Neural cell (in vitro differentiated cells): ENCODE measurements at regions not wholly inside any gene's neighbourhood (a gene's known extent, or its start where the extent isn't known, plus 50 kb on each side); places are given as distances from the start of the nearest gene placed in this dataset.

Experiments
- H2AFZ ChIP-seq: fragments of 200-600, 300-800 bp; sonication (generic), shearing (Covaris generic); 2 replicates; pipeline ENCODE4 v1.6.0; 2014; ENCODE audit warnings: low read depth, mild to moderate bottlenecking, antibody characterized with exemption, low read length, moderate library complexity
- H3F3A ChIP-seq: fragments of 200-600 bp; shearing (Covaris generic); 2 replicates; pipeline ENCODE4 v1.6.1; 2016; ENCODE audit warnings: mild to moderate bottlenecking, moderate library complexity, mixed read lengths, antibody characterized with exemption, low read length; ENCODE audit not compliant: insufficient read depth, poor library complexity, severe bottlenecking
- H3K27ac ChIP-seq: fragments of 200-600, 300-800 bp; sonication (generic), shearing (Covaris generic); 2 replicates; pipeline ENCODE4 v1.5.1; 2014; ENCODE audit warnings: mild to moderate bottlenecking, low read length, moderate library complexity
- H3K27me3 ChIP-seq: fragments of 300-800, 200-600 bp; sonication (generic), shearing (Covaris generic); 2 replicates; pipeline ENCODE4 v1.6.0; 2014; ENCODE audit warnings: mild to moderate bottlenecking, low read depth, low read length, moderate library complexity; ENCODE audit not compliant: insufficient read depth
- H3K36me3 ChIP-seq: fragments of 300-800, 200-600 bp; sonication (generic), shearing (Covaris generic); 2 replicates; pipeline ENCODE4 v1.5.1; 2014; ENCODE audit warnings: mild to moderate bottlenecking, antibody characterized with exemption, low read length, moderate library complexity; ENCODE audit not compliant: insufficient read depth
- H3K4me2 ChIP-seq: fragments of 300-800, 200-600 bp; sonication (generic), shearing (Covaris generic); 2 replicates; pipeline ENCODE4 v1.6.0; 2014; ENCODE audit warnings: mild to moderate bottlenecking, low read length
- H3K4me3 ChIP-seq: fragments of 300-800, 200-600 bp; sonication (generic), shearing (Covaris generic); 2 replicates; pipeline ENCODE4 v1.5.1; 2014; ENCODE audit warnings: mild to moderate bottlenecking, low read length, moderate library complexity
- H3K79me2 ChIP-seq: fragments of 200-600 bp; shearing (Covaris generic); replicated peaks from 2 replicates; pipeline ENCODE4 v1.6.0; 2014; ENCODE audit warnings: mild to moderate bottlenecking, low read length, moderate library complexity; ENCODE audit not compliant: insufficient read depth
- H3K9ac ChIP-seq: fragments of 300-800, 200-600 bp; sonication (generic), shearing (Covaris generic); 2 replicates; pipeline ENCODE4 v1.6.1; 2016; ENCODE audit warnings: mild to moderate bottlenecking, low read length, mixed read lengths
- H3K9me2 ChIP-seq: fragments of 200-600 bp; shearing (Covaris generic); 2 replicates; pipeline ENCODE4 v1.6.1; 2016; ENCODE audit warnings: mild to moderate bottlenecking, low read length, mixed read lengths; ENCODE audit not compliant: insufficient read depth
- H3K9me3 ChIP-seq: fragments of 200-600, 300-800 bp; sonication (generic), shearing (Covaris generic); 2 replicates; pipeline ENCODE4 v1.6.1; 2016; ENCODE audit warnings: mild to moderate bottlenecking, mixed run types, low read length, moderate library complexity, mixed read lengths
- H4K20me1 ChIP-seq: fragments of 200-600 bp; shearing (Covaris generic); 2 replicates; pipeline ENCODE4 v1.6.1; 2016; ENCODE audit warnings: mild to moderate bottlenecking, mixed run types; ENCODE audit not compliant: insufficient read depth
- CTCF ChIP-seq: fragments of 450-650 bp; IDR thresholded peaks from 2 replicates; pipeline ENCODE4 v1.5.1; 2014; ENCODE audit warnings: antibody characterized with exemption, mild to moderate bottlenecking, moderate library complexity; ENCODE audit not compliant: poor library complexity, severe bottlenecking
- EP300 ChIP-seq: fragments of 450-650 bp; conservative IDR thresholded peaks from 2 replicates; pipeline ENCODE4 v1.6.1; 2014; ENCODE audit warnings: antibody characterized with exemption, mild to moderate bottlenecking, moderate library complexity; ENCODE audit not compliant: poor library complexity, severe bottlenecking
- EZH2 ChIP-seq: fragments of 200-600, 300-800 bp; shearing (Covaris generic), sonication (generic); IDR thresholded peaks from 2 replicates; pipeline ENCODE4 v1.6.1; 2014; ENCODE audit warnings: antibody characterized with exemption, low read length, borderline replicate concordance, mild to moderate bottlenecking; ENCODE audit not compliant: insufficient read depth, poor library complexity, severe bottlenecking
- MXI1 ChIP-seq: fragments of 450-650 bp; conservative IDR thresholded peaks from 2 replicates; pipeline ENCODE4 v1.6.1; 2014; ENCODE audit warnings: antibody characterized with exemption, mild to moderate bottlenecking; ENCODE audit not compliant: poor library complexity, severe bottlenecking
- POLR2AphosphoS5 ChIP-seq: IDR thresholded peaks from 2 replicates; pipeline ENCODE4 v1.6.1; 2012
- RAD21 ChIP-seq: fragments of 450-650 bp; conservative IDR thresholded peaks from 2 replicates; pipeline ENCODE4 v1.6.1; 2014; ENCODE audit warnings: antibody characterized with exemption, mild to moderate bottlenecking, moderate library complexity
- REST ChIP-seq: IDR thresholded peaks from 2 replicates; pipeline ENCODE4 v1.6.1; 2012; ENCODE audit warnings: borderline replicate concordance
- SMC3 ChIP-seq: fragments of 450-650 bp; conservative IDR thresholded peaks from 2 replicates; pipeline ENCODE4 v1.6.1; 2014; ENCODE audit warnings: antibody characterized with exemption, mild to moderate bottlenecking, moderate library complexity; ENCODE audit not compliant: poor library complexity
- TAF1 ChIP-seq: IDR thresholded peaks from 2 replicates; pipeline ENCODE4 v1.6.1; 2012; ENCODE audit warnings: low read depth

GRCh38 chr4:125702406-125702805 is 387.7 kb downstream of the FAT4 start:
- H2AFZ ChIP-seq: no peak overlapping the region
- H3K4me2 ChIP-seq: no peak overlapping the region
- H3F3A ChIP-seq: no peaks in the 10 kb centered on the region
- no peaks in the 10 kb centered on the region for H3K9me2 ChIP-seq
- no peaks in the 10 kb centered on the region for H3K79me2 ChIP-seq
- H3K36me3 ChIP-seq: no peaks in the 10 kb centered on the region
- H3K9me3 ChIP-seq: no peaks in the 10 kb centered on the region
- H4K20me1 ChIP-seq: no peaks in the 10 kb centered on the region
- TF ChIP-seq EZH2 (no peak), SMC3 (no peak), EP300 (no peak), CTCF (no peak), POLR2AphosphoS5 (no peak), TAF1 (no peak), MXI1 (no peak), RAD21 (no peak), REST (no peak)
- no peak overlapping the region for H3K27ac ChIP-seq
- no peaks in the 10 kb centered on the region for H3K27me3 ChIP-seq
- no peak overlapping the region for H3K9ac ChIP-seq
- no peak overlapping the region for H3K4me3 ChIP-seq

- no peak overlapping the region for H3K4me3 ChIP-seq
- no peaks in the 10 kb centered on the region for H3K9me2 ChIP-seq
- H3K36me3 ChIP-seq: no peaks in the 10 kb centered on the region
- no peaks in the 10 kb centered on the region for H3K79me2 ChIP-seq
- H3K27me3 ChIP-seq: no peaks in the 10 kb centered on the region
- no peak overlapping the region for H2AFZ ChIP-seq
- peak; percentile 55 for TF ChIP-seq POLR2AphosphoS5
- no peak for TF ChIP-seq EZH2
- TF ChIP-seq SMC3: no peak
- no peaks in the 10 kb centered on the region for H3F3A ChIP-seq
- H3K9ac ChIP-seq: no peak overlapping the region
- H3K27ac ChIP-seq: no peak overlapping the region
- H3K9me3 ChIP-seq: no peaks in the 10 kb centered on the region
- no peak overlapping the region for H3K4me2 ChIP-seq
- no peaks in the 10 kb centered on the region for H4K20me1 ChIP-seq
Measured at GRCh38 chr4:125703443-125703842, 388.7 kb downstream of the FAT4 start.

DNA sequence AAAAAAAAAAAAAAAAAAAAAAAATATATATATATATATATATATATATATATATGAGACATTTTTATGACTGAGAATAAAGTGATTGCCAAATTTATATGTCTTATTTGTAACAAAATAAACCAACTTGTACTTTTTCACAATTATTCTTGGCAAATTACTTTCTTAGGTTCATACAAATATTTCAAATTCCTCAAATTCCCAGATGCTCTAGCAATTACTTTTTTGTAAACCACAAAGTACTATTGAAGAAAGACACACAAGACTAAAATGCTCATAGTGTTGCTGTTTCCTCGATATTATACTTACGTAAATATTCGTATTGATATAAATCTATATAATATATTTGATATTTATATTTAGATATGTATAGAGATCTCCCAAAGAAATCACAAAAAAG is 390.0 kb downstream of the FAT4 start:
- H3K4me2 ChIP-seq: no peak overlapping the region

More for the DNA sequence above, 390.0 kb downstream of the FAT4 start:
- Histone ChIP-seq H3K9me2 (no peaks in the 10 kb centered on the region), H3K27ac (no peak overlapping the region), H3K9me3 (no peaks in the 10 kb centered on the region), H3K36me3 (no peaks in the 10 kb centered on the region), H3K79me2 (no peaks in the 10 kb centered on the region), H3K27me3 (no peaks in the 10 kb centered on the region), H2AFZ (no peak overlapping the region), H3F3A (no peaks in the 10 kb centered on the region), H4K20me1 (no peaks in the 10 kb centered on the region), H3K9ac (no peak overlapping the region), H3K4me3 (no peak overlapping the region)
- TF ChIP-seq EZH2 (no peak), POLR2AphosphoS5 (no peak), TAF1 (no peak), CTCF (no peak), RAD21 (no peak), EP300 (no peak), MXI1 (no peak), REST (no peak), SMC3 (no peak)
